ENCODE measurements at regions not wholly inside any gene's neighbourhood (a gene's known extent, or its start where the extent isn't known, plus 50 kb on each side); places are given as distances from the start of the nearest gene placed in this dataset.

- no peaks in the 10 kb centered on the region for H3K9me3 ChIP-seq
- H3K27ac ChIP-seq, result no peak overlapping the region
- intact Hi-C loops (cut with DNase I), result no loop called here
- DNase-seq (no peak), ATAC-seq (no peak)
- TF ChIP-seq POLR2A (IDR thresholded peaks at IDR 0.05), result no peak
- TF ChIP-seq, protein P1, sequence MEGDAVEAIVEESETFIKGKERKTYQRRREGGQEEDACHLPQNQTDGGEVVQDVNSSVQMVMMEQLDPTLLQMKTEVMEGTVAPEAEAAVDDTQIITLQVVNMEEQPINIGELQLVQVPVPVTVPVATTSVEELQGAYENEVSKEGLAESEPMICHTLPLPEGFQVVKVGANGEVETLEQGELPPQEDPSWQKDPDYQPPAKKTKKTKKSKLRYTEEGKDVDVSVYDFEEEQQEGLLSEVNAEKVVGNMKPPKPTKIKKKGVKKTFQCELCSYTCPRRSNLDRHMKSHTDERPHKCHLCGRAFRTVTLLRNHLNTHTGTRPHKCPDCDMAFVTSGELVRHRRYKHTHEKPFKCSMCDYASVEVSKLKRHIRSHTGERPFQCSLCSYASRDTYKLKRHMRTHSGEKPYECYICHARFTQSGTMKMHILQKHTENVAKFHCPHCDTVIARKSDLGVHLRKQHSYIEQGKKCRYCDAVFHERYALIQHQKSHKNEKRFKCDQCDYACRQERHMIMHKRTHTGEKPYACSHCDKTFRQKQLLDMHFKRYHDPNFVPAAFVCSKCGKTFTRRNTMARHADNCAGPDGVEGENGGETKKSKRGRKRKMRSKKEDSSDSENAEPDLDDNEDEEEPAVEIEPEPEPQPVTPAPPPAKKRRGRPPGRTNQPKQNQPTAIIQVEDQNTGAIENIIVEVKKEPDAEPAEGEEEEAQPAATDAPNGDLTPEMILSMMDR (IDR thresholded peaks at IDR 0.05), result no peak
- no peaks in the 10 kb centered on the region for H3K36me3 ChIP-seq (replicated peaks in 1 of 2; ENCODE audit: insufficient read depth in 1 of 2, low read depth in 2 of 2)
- H3K27me3 ChIP-seq, result no peaks in the 10 kb centered on the region
- no peak overlapping the region for H3K4me3 ChIP-seq
- 69 to 88% methylated on average over 1 of the region's 1 CpG for WGBS, 2 donors
- no peaks in the 10 kb centered on the region for H3K4me1 ChIP-seq
Measured at GRCh38 chr9:106309925-106310324, 553.0 kb upstream of the ZNF462 start.

DNA sequence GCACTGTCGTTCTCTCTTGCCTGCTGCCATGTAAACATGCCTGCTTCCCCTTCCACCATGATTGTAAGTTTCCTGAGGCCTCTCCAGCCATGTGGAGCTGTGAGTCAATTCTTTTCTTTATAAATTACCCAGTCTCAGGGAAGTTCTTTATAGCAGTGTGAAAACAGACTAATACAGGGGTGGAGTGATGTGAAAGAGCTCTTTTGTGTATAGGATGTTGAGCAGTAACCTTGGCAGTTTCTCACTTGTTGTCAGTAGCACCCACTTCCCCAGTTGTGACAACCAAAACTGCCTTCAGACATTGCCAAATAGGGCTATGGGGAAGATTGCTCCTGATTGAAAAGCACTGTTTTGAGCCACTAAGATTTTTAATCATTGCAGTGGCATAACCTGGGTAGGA lies 552.2 kb upstream of the ZNF462 start:
- ATAC-seq, result no peak
- H3K27me3 ChIP-seq, result no peaks in the 10 kb centered on the region
- no peak overlapping the region for H3K4me3 ChIP-seq
- no peaks in the 10 kb centered on the region for H3K9me3 ChIP-seq
- no peak for DNase-seq
- intact Hi-C loops (cut with DNase I), result no loop called here
- no peaks in the 10 kb centered on the region for H3K4me1 ChIP-seq
- WGBS, 2 donors, result 26 to 41% methylated on average over 1 of the region's 1 CpG
- no peaks in the 10 kb centered on the region for H3K36me3 ChIP-seq (replicated peaks in 1 of 2; ENCODE audit: insufficient read depth in 1 of 2, low read depth in 2 of 2)
- TF ChIP-seq, protein P1 (IDR thresholded peaks at IDR 0.05), result no peak
- TF ChIP-seq POLR2A (IDR thresholded peaks at IDR 0.05), result no peak
- H3K27ac ChIP-seq, result no peak overlapping the region

DNA sequence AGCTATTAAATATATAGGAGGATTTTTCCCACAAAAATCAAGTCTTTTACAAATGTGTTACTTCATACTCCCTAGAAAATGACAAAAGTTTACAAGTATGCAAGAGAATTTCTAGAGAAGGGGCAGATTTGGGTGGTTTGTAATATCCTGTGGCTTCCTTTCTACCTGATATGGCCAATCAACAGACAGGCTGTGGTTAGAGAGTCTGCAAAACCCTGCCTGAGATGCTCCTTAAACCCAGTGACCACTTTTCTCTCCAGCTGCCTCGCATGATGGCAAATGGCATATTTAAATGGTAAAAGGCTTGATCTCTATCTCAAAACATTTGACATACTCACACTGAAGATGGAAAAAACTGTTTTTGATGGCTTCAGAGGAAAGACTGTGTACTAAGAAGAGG lies 550.1 kb upstream of the ZNF462 start:
- Histone ChIP-seq H3K27ac (no peak overlapping the region), H3K9me3 (no peaks in the 10 kb centered on the region), H3K4me1 (no peaks in the 10 kb centered on the region), H3K27me3 (no peaks in the 10 kb centered on the region), H3K4me3 (no peak overlapping the region), H3K36me3 (replicated peaks in 1 of 2; ENCODE audit: insufficient read depth in 1 of 2, low read depth in 2 of 2) (no peaks in the 10 kb centered on the region)
- TF ChIP-seq, protein P1 (IDR thresholded peaks at IDR 0.05), result no peak
- TF ChIP-seq POLR2A (IDR thresholded peaks at IDR 0.05), result no peak
- DNase-seq (no peak), ATAC-seq (no peak)
- 56 to 75% methylated on average over 1 of the region's 1 CpG for WGBS, 2 donors
- intact Hi-C loops (cut with DNase I), result no loop called here

GRCh38 chr9:106314476-106314875 lies 548.5 kb upstream of the ZNF462 start:
- Histone ChIP-seq H3K27me3 (no peaks in the 10 kb centered on the region), H3K4me1 (no peaks in the 10 kb centered on the region)
- ATAC-seq, result no peak

More at GRCh38 chr9:106314476-106314875, 548.5 kb upstream of the ZNF462 start:
- TF ChIP-seq, protein P1 (IDR thresholded peaks at IDR 0.05), result no peak
- no peak for TF ChIP-seq POLR2A (IDR thresholded peaks at IDR 0.05)
- Histone ChIP-seq H3K9me3 (no peaks in the 10 kb centered on the region), H3K4me3 (no peak overlapping the region), H3K27ac (no peak overlapping the region), H3K36me3 (replicated peaks in 1 of 2; ENCODE audit: insufficient read depth in 1 of 2, low read depth in 2 of 2) (no peaks in the 10 kb centered on the region)
- intact Hi-C loops (cut with DNase I), result no loop called here
- DNase-seq, result no peak
- 59 to 69% methylated on average over 1 of the region's 1 CpG for WGBS, 2 donors
